GM12864 (cell line): ENCODE measurements at regions not wholly inside any gene's neighbourhood (a gene's known extent, or its start where the extent isn't known, plus 50 kb on each side); places are given as distances from the start of the nearest gene placed in this dataset.
"Not testable (repeated sequence)": the region's sequence is repeated elsewhere in the genome, so short reads cannot be mapped to it uniquely, and the experiment has no call there.

Source experiments
- DNase-seq: peaks from one replicate; pipeline ENCODE4 v3.0.0-alpha.2; 2011; ENCODE audit warnings: low read depth
- H3K4me3 ChIP-seq: 2 replicates; pipeline ENCODE4 v1.5.1; 2011; ENCODE audit warnings: mild to moderate bottlenecking, low read depth, low read length, control low read depth
- TF ChIP-seq, protein P1 (sequence below): IDR thresholded peaks from 2 replicates; pipeline ENCODE4 v1.5.1; 2011; ENCODE audit warnings: low read depth, mild to moderate bottlenecking, moderate library complexity, low read length, control low read depth, inconsistent platforms; ENCODE audit errors: missing control alignments

DNA sequence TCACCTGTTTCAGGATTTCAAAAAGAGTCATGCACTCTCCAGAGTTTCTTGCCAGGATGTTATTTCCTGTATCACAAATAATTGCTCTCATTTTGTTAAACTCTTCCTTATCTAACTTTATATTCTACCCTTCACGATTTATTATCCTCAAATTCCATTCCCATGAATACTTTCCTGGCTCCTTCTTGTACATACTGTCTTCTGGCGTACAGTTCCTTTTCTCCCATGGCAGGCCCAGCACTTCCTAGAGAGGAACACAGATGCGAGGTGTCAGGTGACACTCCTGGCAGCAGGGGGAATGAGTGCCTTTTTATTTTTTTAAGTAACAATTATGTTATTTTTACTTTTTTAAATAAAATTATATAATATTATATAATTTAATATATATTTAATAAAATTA, 411.9 kb downstream of the TFEC start:
- DNase-seq = no peak
- no peak overlapping the region for H3K4me3 ChIP-seq
- TF ChIP-seq, protein P1, sequence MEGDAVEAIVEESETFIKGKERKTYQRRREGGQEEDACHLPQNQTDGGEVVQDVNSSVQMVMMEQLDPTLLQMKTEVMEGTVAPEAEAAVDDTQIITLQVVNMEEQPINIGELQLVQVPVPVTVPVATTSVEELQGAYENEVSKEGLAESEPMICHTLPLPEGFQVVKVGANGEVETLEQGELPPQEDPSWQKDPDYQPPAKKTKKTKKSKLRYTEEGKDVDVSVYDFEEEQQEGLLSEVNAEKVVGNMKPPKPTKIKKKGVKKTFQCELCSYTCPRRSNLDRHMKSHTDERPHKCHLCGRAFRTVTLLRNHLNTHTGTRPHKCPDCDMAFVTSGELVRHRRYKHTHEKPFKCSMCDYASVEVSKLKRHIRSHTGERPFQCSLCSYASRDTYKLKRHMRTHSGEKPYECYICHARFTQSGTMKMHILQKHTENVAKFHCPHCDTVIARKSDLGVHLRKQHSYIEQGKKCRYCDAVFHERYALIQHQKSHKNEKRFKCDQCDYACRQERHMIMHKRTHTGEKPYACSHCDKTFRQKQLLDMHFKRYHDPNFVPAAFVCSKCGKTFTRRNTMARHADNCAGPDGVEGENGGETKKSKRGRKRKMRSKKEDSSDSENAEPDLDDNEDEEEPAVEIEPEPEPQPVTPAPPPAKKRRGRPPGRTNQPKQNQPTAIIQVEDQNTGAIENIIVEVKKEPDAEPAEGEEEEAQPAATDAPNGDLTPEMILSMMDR = no peak

DNA sequence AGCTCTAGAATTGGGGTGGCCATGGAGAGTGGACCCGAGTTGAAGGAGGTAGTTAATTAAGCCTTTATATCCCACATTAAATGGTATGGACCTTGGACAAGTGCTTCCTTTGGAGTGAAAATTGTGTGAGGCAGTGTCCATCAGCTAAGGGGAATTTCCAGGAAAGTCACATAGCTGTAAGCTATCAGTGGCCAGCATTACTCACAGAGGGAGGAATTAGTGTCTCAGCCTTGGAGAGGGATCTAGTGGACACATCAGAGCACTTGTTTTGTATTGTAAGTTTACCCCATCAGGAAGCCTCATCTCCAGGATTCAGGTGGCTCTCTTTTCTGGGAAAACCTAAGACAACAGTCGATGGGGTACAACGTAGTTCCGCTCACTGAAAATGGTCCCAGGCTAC, 416.7 kb downstream of the TFEC start:
- DNase-seq = no peak
- no peak overlapping the region for H3K4me3 ChIP-seq
- TF ChIP-seq, protein P1 = no peak

DNA sequence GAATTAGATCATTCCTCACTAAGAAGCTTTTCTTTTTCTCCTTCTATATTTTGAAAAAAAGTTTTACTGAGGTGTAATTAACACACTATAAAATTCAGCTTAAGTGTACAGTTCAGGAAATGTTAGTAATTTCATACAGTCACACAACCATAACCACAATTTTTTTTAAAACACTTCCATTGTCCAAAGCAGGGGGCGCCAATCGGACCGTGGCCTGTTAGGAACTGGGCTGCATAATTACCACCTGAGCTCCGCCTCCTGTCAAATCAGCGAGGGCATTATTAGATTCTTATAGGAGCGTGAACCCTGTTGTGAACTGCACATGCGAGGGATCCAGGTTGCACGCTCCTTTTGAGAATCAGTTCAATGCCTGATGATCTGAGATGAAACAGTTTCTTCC, 427.1 kb downstream of the TFEC start:
- no peak for DNase-seq

DNA sequence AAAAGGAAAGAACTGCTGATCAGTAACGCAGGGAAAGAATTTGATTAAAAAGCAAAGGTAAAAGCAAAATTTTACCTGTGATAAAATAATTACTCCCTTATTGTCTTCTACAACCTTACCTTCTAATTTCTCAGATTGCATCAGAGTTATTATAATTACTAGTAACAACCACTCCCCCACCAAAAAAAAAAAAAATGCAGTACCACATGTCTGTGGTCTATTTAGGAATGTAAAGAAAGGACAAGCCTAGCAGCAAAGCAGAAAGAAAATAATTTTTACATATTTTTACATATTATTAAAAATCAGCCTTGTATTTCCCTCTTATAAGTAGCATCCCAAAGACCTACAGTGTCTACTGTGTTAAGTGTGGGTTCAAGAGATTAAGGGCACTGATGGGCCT, 430.4 kb downstream of the TFEC start:
- TF ChIP-seq, protein P1 = no peak
- DNase-seq = no peak
- H3K4me3 ChIP-seq = no peak overlapping the region

More for the DNA sequence above, 427.1 kb downstream of the TFEC start:
- TF ChIP-seq, protein P1 = no peak
- H3K4me3 ChIP-seq = no peak overlapping the region

DNA sequence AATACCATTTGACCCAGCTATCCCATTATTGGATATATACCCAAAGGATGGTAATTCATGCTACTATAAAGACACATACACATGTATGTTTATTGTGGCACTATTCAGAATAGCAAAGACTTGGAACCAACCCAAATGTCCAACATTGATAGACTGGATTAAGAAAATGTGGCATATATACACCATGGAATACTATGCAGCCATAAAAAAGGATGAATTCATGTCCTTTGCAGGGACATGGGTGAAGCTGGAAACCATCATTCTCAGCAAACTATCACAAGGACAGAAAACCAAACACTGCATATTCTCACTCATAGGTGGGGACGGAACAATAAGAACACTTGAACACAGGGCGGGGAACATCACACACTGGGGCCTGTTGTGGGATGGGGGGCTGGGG, 431.4 kb downstream of the TFEC start:
- not testable (repeated sequence) for DNase-seq, H3K4me3 ChIP-seq

DNA sequence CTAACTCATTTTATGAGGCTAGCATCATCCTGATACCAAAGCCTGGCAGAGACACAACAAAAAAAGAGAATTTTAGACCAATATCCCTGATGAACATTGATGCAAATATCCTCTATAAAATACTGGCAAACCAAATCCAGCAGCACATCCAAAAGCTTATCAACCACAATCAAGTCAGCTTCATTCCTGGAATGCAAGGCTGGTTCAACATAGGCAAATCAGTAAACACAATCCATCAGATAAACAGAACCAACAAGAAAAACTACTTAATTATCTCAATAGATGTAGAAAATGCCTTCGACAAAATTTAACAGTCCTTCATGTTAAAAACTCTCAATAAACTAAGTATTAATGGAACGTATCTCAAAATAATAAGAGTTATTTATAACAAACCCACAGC, 433.3 kb downstream of the TFEC start:
- DNase-seq = not testable (repeated sequence)

DNA sequence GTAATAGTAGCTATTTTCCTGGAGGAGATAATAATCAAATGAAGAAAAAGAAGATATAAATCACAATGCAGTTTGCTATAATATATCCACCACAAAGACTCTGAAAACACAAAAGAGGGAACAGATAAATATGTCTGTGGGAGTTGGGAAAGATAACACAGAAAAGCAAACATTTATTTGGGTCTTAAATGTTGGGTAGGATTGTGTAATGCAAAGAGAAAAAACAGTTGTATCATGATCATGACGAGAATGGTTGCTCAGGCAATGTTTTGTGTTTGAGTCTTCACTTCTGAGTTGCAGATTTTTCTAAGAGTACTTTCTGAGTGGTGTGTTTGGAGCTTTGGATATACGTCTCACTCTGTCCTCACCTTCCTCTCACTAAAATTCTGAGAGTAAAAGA, 437.5 kb downstream of the TFEC start:
- no peak overlapping the region for H3K4me3 ChIP-seq
- no peak for DNase-seq
- TF ChIP-seq, protein P1 = no peak

More for the DNA sequence above, 433.3 kb downstream of the TFEC start:
- not testable (repeated sequence) for H3K4me3 ChIP-seq

DNA sequence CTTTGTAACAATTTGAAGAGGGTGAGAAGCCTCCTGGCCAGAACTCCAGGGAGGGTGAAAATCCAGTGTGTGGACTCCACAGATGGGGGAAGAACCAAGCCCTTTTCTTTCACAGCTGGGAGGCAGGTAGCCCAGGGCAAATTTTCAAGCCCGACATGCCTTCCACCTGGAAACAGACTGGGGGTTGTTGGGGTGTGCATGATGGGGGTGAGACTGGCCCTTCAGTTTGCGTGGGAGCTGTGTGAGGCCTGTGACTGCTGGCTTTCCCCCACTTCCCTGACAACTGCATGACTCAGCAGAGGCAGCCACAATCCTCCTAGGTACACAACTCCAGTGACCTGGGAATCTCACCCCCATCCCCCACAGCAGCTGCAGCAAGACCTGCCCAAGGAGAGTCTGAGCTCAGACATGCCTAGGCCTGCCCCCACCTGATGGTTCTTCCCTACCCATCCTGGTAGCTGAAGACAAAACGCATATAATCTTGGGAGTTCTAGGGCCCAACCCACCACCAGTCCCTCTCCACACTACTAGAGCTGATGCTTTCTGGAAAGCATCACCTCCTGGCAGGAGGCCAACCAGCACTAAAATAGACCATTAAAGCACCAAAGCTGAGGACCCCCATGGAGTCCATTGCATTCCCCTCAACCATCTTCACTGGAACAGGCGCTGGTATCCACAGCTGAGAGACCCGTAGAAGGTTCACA, 445.4 kb downstream of the TFEC start:
- H3K4me3 ChIP-seq = no peak overlapping the region
- TF ChIP-seq, protein P1 = no peak
- no peak for DNase-seq
